NOMO-1 (cell line): ENCODE measurements at regions not wholly inside any gene's neighbourhood (a gene's known extent, or its start where the extent isn't known, plus 50 kb on each side); places are given as distances from the start of the nearest gene placed in this dataset.

ENCODE experiments used
- DNase-seq, 2 experiments: peaks; one replicate each; lab custom pipeline; 2025; ENCODE audit not compliant: unreplicated experiment in 2 of 2; lab: John Stamatoyannopoulos, UW

- DNase-seq = no peak
Observed at GRCh38 chr3:102529452-102529851, 94.6 kb downstream of the ZPLD1 start.

- DNase-seq = no peak
Observed at GRCh38 chr3:102530415-102531181, 95.8 kb downstream of the ZPLD1 start.

GRCh38 chr3:102531686-102532085, 96.9 kb downstream of the ZPLD1 start:
- DNase-seq = no peak

- peak; percentile 72 to 90 for DNase-seq
Observed at GRCh38 chr3:102532901-102533300, 98.1 kb downstream of the ZPLD1 start.

- no peak for DNase-seq
Observed at GRCh38 chr3:102533784-102534183, 99.0 kb downstream of the ZPLD1 start.

GRCh38 chr3:102536456-102536855, 101.6 kb downstream of the ZPLD1 start:
- DNase-seq = peak; percentile 18 to 59

- DNase-seq = no peak
Observed at GRCh38 chr3:102537123-102537522, 102.3 kb downstream of the ZPLD1 start.

GRCh38 chr3:102544741-102545140, 109.9 kb downstream of the ZPLD1 start:
- no peak for DNase-seq

- no peak for DNase-seq
Observed at GRCh38 chr3:102545276-102545675, 110.5 kb downstream of the ZPLD1 start.

GRCh38 chr3:102553876-102554275, 119.1 kb downstream of the ZPLD1 start:
- DNase-seq = no peak

GRCh38 chr3:102570511-102570910, 135.7 kb downstream of the ZPLD1 start:
- no peak for DNase-seq

- DNase-seq = no peak
Observed at GRCh38 chr3:102571006-102571405, 136.2 kb downstream of the ZPLD1 start.

GRCh38 chr3:102571720-102572384, 137.0 kb downstream of the ZPLD1 start:
- DNase-seq = no peak

- DNase-seq = no peak
Observed at GRCh38 chr3:102573483-102574028, 138.7 kb downstream of the ZPLD1 start.

- no peak for DNase-seq
Observed at GRCh38 chr3:102574355-102574754, 139.5 kb downstream of the ZPLD1 start.

- no peak for DNase-seq
Observed at GRCh38 chr3:102576651-102577050, 141.8 kb downstream of the ZPLD1 start.

GRCh38 chr3:102577082-102577789, 142.4 kb downstream of the ZPLD1 start:
- peak; percentile 22 to 62 for DNase-seq

GRCh38 chr3:102580760-102581159, 145.9 kb downstream of the ZPLD1 start:
- no peak for DNase-seq

GRCh38 chr3:102586485-102586884, 151.7 kb downstream of the ZPLD1 start:
- DNase-seq = no peak

- no peak for DNase-seq
Observed at GRCh38 chr3:102593812-102594602, 159.2 kb downstream of the ZPLD1 start.

GRCh38 chr3:102595057-102595456, 160.2 kb downstream of the ZPLD1 start:
- no peak for DNase-seq
